Suprapubic skin (tissue), 4 donors: ENCODE measurements at regions not wholly inside any gene's neighbourhood (a gene's known extent, or its start where the extent isn't known, plus 50 kb on each side); places are given as distances from the start of the nearest gene placed in this dataset.

ENCODE experiments used
- DNase-seq, 2 donors: peaks; one replicate each; pipeline ENCODE4 v3.0.0-alpha.2; 2019; ENCODE audit warnings: low spot score in 2 of 2
- H3K27ac ChIP-seq: fragments of 200-600 bp; sonication (generic); one replicate; pipeline ENCODE4 v1.5.1; 2019
- H3K27me3 ChIP-seq: fragments of 200-600 bp; sonication (generic); one replicate; pipeline ENCODE4 v1.5.1; 2019
- H3K36me3 ChIP-seq: fragments of 200-600 bp; sonication (generic); one replicate; pipeline ENCODE4 v1.5.1; 2019
- H3K4me1 ChIP-seq: fragments of 200-600 bp; sonication (generic); one replicate; pipeline ENCODE4 v1.5.1; 2019
- H3K4me3 ChIP-seq: fragments of 200-600 bp; sonication (generic); one replicate; pipeline ENCODE4 v1.5.1; 2019; ENCODE audit warnings: mild to moderate bottlenecking
- H3K9me3 ChIP-seq: fragments of 200-600 bp; sonication (generic); one replicate; pipeline ENCODE4 v1.5.1; 2019
- EP300 ChIP-seq: sonication (generic); formaldehyde crosslinking; IDR thresholded peaks from one replicate; pipeline ENCODE4 v1.6.1; 2017; ENCODE audit warnings: antibody characterized with exemption
- POLR2A ChIP-seq, 2 donors: fragments of 450-650 bp; IDR thresholded peaks; one replicate each; pipeline ENCODE4 v1.6.1; 2017; ENCODE audit warnings: antibody characterized with exemption in 2 of 2, mild to moderate bottlenecking in 2 of 2, moderate library complexity in 2 of 2
- POLR2AphosphoS5 ChIP-seq, 3 donors: sonication (generic); formaldehyde crosslinking; IDR thresholded peaks; one replicate each; pipeline ENCODE4 v1.6.1; 2017; ENCODE audit warnings: antibody characterized with exemption in 3 of 3
- WGBS: methylation state at CpG from one replicate; pipeline ENCODE4 v1.1.5; 2018; 5-methylcytosine and 5-hydroxymethylcytosine counted together
- TF ChIP-seq, protein P1 (sequence below), 2 donors: fragments of 200-600 bp in 1 of 2; fragments of 450-650 bp in 1 of 2; sonication (generic) in 1 of 2; IDR thresholded peaks; one replicate each; pipeline ENCODE4 v1.5.1; 2016 to 2019; ENCODE audit warnings: antibody characterized with exemption in 2 of 2, mild to moderate bottlenecking in 1 of 2, moderate library complexity in 1 of 2

DNA sequence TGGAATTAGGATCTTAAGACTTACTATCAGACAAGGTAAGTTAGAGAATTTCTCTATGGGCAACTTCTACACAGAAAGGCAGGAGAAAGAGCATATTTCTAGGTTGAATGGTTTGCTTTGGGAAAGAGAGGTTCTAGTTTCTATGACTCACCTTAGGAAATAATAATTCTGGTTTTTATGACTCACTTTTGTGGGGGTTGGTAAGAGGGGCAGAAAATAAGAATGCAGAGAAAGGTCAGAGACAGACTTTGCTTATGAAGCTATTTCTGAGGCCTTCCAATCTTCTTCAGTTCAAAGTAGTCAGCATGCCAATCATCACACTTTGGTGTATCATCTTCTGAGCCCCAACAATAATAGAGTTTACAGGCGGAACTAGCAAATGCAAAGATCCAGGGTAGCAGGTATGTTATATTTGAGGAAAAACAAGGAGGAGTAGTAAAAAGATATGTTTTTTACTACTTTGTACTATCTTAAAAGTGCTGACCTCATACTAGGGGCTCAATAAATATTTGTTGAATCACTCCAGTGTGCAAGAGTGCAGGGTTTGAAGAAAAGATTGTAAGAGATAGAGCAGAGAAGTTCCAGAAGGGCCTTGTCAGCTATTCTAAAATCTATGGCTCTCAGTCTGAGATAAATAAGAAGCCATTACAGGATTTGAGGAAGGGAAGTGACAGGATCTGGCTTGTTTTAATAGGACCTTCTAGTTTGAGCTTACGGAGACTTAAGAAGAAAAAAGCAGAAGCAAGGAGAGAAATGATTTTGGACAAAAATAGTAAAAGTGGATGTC lies 56.7 kb upstream of the LRFN5 start:
- TF ChIP-seq, protein P1, sequence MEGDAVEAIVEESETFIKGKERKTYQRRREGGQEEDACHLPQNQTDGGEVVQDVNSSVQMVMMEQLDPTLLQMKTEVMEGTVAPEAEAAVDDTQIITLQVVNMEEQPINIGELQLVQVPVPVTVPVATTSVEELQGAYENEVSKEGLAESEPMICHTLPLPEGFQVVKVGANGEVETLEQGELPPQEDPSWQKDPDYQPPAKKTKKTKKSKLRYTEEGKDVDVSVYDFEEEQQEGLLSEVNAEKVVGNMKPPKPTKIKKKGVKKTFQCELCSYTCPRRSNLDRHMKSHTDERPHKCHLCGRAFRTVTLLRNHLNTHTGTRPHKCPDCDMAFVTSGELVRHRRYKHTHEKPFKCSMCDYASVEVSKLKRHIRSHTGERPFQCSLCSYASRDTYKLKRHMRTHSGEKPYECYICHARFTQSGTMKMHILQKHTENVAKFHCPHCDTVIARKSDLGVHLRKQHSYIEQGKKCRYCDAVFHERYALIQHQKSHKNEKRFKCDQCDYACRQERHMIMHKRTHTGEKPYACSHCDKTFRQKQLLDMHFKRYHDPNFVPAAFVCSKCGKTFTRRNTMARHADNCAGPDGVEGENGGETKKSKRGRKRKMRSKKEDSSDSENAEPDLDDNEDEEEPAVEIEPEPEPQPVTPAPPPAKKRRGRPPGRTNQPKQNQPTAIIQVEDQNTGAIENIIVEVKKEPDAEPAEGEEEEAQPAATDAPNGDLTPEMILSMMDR (IDR thresholded peaks at IDR 0.05): no peak
- TF ChIP-seq POLR2A (IDR thresholded peaks at IDR 0.05) (no peak), EP300 (no peak), POLR2AphosphoS5 (IDR thresholded peaks at IDR 0.05) (no peak)
- Histone ChIP-seq H3K27me3 (no peaks in the 10 kb centered on the region), H3K36me3 (no peaks in the 10 kb centered on the region), H3K27ac (no peak overlapping the region), H3K4me3 (no peak overlapping the region), H3K4me1 (no peaks in the 10 kb centered on the region), H3K9me3 (no peaks in the 10 kb centered on the region)
- no peak for DNase-seq
- 46% methylated on average over 2 of the region's 2 CpGs for WGBS

DNA sequence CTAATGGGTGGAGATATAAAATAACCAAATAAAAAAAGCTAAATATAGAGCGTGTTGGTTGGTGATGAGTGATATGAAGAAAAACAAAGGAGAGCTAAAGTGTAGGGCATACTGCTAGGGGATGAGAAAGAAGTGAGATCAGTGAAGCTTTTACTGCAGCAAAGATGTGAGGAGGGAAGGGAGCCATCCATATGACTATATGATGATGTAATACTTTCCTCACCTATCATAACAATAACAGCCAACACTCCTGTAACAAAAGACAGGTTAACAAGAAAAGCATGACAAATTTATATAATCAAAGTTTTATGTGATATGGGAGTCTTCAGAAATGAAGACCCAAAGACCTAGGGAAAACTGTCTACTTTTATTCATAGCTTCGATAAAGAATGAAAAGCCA lies 57.4 kb upstream of the LRFN5 start:
- no peaks in the 10 kb centered on the region for H3K36me3 ChIP-seq
- H3K9me3 ChIP-seq: no peaks in the 10 kb centered on the region
- no peaks in the 10 kb centered on the region for H3K4me1 ChIP-seq
- no peaks in the 10 kb centered on the region for H3K27me3 ChIP-seq
- TF ChIP-seq POLR2AphosphoS5 (IDR thresholded peaks at IDR 0.05) (no peak), EP300 (no peak), POLR2A (IDR thresholded peaks at IDR 0.05) (no peak)
- TF ChIP-seq, protein P1 (IDR thresholded peaks at IDR 0.05): no peak
- no peak overlapping the region for H3K4me3 ChIP-seq
- WGBS: 91% methylated on average over 2 of the region's 2 CpGs
- no peak for DNase-seq
- no peak overlapping the region for H3K27ac ChIP-seq

DNA sequence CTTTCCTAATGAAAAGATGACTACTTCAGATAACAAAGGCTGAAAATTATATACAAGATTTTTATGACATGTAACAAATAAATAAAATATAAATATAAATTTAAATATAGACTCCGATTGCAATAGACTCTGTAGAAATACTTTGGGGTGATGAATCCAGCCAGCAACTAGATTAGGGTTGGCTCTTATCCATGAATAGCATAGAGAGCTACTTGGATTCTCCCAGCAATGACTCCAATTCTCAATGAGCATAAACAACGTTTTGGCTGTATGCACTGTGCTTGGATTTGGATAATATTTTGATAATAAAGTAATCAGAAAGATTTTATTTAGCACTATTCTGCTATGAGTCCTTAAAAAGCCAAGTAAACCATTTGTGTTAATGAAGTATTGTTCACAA lies 58.0 kb upstream of the LRFN5 start:
- TF ChIP-seq EP300: no peak
- no peak for TF ChIP-seq POLR2AphosphoS5 (IDR thresholded peaks at IDR 0.05)
- no peak for TF ChIP-seq POLR2A (IDR thresholded peaks at IDR 0.05)
- TF ChIP-seq, protein P1 (IDR thresholded peaks at IDR 0.05): no peak
- Histone ChIP-seq H3K4me1 (no peaks in the 10 kb centered on the region), H3K9me3 (no peaks in the 10 kb centered on the region), H3K36me3 (no peaks in the 10 kb centered on the region), H3K27me3 (no peaks in the 10 kb centered on the region), H3K4me3 (no peak overlapping the region), H3K27ac (no peak overlapping the region)
- WGBS: 69% methylated on average over 2 of the region's 2 CpGs
- no peak for DNase-seq

DNA sequence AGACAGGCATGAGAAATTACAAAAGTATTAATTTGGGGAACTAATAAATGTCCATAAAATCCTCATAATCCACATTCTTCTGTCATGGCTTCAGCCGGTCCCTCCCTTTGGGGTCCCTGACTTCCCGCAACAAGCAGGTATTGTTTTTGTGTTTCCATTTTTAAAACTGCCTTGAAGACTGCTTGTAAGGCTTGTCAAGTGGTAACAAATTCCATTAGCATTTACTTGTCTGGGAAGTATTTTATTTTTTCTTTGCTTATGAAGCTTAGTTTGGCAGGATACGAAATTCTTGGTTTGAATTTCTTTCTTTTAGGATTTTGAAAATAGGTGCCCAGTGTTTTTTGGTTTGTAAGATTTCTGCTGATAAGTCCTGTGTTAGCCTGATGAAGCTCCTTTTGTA lies 65.3 kb upstream of the LRFN5 start:
- no peaks in the 10 kb centered on the region for H3K36me3 ChIP-seq
- no peak overlapping the region for H3K4me3 ChIP-seq
- no peak overlapping the region for H3K27ac ChIP-seq
- TF ChIP-seq EP300 (no peak), POLR2A (IDR thresholded peaks at IDR 0.05) (no peak), POLR2AphosphoS5 (IDR thresholded peaks at IDR 0.05) (no peak)
- TF ChIP-seq, protein P1 (IDR thresholded peaks at IDR 0.05): no peak
- no peaks in the 10 kb centered on the region for H3K4me1 ChIP-seq
- no peaks in the 10 kb centered on the region for H3K27me3 ChIP-seq
- peaks cover 6% of the 10 kb centered on the region for H3K9me3 ChIP-seq
- WGBS: 93% methylated on average over 3 of the region's 3 CpGs
- no peak for DNase-seq

DNA sequence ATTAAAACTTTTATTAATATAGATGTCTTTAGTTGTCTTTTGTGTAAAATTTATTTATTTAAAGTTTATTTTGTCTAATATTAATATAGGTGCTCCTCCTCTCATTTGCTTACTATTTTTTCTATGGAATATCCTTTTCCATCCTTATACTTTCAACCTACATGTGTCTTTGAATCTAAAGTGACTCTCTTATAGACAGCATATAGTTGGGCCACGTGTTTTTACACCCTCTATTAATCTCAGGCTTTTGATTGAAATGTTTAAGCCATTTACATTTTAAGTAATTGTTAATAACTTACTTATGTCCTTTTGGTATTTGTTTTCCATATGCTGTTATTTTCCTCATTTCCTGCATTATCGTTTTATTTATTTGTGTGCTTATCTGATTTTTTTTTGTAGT lies 74.4 kb upstream of the LRFN5 start:
- 82% methylated on average over 2 of the region's 2 CpGs for WGBS
- no peak for TF ChIP-seq POLR2A (IDR thresholded peaks at IDR 0.05)
- TF ChIP-seq, protein P1 (IDR thresholded peaks at IDR 0.05): no peak
- TF ChIP-seq POLR2AphosphoS5 (IDR thresholded peaks at IDR 0.05): no peak
- no peak for TF ChIP-seq EP300
- no peaks in the 10 kb centered on the region for H3K36me3 ChIP-seq
- H3K9me3 ChIP-seq: peaks cover 4% of the 10 kb centered on the region
- no peak overlapping the region for H3K4me3 ChIP-seq
- no peak for DNase-seq
- H3K4me1 ChIP-seq: no peaks in the 10 kb centered on the region
- no peaks in the 10 kb centered on the region for H3K27me3 ChIP-seq
- H3K27ac ChIP-seq: no peak overlapping the region
